Renal cortical epithelial cell (primary cell): ENCODE measurements at regions not wholly inside any gene's neighbourhood (a gene's known extent, or its start where the extent isn't known, plus 50 kb on each side); places are given as distances from the start of the nearest gene placed in this dataset.

Experiments used
- DNase-seq: peaks from one replicate; pipeline ENCODE4 v3.0.0-alpha.2; 2011; ENCODE audit warnings: low read depth

- no peak for DNase-seq
Observed at GRCh38 chr5:135120951-135121350, 86.9 kb upstream of the PITX1 start.

DNA sequence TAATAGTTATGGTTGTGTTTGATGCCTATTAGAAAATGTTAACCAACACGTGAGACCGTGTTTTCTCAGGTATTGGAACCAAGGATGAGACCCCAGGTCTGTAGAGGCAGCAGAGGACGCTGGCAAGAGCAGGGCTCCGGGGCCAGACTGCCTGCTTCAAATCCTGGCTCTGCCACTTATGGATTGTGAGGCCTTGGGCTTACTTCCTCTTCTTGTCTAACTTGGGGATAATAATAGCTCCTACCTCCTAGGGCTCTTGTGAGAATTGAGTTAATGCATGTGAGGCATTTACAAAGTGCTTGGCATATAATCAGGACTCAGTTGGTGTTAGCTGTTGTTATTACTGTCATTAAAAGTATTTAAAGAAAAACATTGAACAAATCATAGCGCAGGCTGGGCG is 85.5 kb upstream of the PITX1 start:
- no peak for DNase-seq

- DNase-seq: no peak
Observed at GRCh38 chr5:135117590-135117989, 83.6 kb upstream of the PITX1 start.

DNA sequence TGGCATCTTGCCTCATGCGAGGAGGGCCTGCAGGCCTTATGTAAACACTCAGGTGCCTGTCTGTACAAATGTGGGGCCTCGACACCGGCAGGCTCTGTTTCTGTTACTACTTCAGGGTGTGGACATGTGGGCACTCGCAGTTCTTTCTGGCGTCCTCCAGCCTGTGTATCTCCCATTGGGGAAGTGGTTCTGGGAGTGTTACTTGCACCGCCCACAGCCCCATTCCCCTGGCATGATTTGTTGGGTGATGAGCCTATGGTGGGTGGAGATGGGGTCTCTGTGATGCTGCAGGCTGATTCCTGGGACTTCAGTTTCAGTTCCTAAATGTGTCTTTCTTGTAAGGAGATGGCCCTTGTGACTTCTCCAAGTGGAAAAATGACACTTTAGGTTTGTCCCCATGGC is 82.1 kb upstream of the PITX1 start:
- DNase-seq: no peak

GRCh38 chr5:135115591-135115990 is 81.6 kb upstream of the PITX1 start:
- no peak for DNase-seq

GRCh38 chr5:135114759-135115158 is 80.7 kb upstream of the PITX1 start:
- DNase-seq: no peak

- DNase-seq: no peak
Observed at GRCh38 chr5:135112008-135112725, 78.1 kb upstream of the PITX1 start.

DNA sequence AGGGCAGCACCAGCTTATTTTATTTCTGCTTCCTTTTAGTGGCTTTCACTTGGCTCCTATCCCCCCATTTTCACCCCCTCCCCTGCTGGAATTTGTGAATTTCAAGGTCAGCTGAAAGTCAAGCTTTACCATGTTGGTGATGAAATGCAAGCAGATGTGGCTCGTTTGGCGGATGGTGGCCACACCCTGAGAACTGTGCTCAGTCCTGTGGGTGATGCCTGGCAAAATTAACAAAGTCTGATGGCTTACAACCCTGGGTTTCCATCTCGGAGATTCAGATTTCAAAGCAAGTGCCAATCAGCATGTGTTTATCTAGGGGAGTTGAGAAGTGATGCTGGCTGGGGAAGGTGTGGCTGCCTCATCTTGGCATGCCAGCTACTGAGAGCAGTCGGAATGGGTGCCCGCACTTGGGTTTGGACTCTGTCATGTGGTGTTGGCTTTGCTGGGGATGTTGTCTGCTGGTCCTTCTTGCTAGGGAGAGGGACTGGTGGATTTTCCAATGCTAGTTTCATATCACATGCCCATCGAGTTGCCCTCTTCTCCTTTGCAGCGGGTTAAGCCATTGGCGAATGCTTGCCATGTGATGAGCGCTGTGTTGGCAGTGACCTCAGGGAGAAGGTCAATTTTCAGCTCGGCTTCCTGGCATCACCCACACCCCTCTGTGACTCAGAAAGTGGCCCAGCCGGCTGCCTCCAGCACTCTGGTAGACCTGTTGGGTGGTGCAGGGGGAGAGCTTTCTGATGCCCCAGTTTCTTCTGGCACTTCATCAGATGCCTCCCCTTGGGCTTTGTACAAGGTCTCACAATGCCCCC is 77.0 kb upstream of the PITX1 start:
- no peak for DNase-seq

- DNase-seq: no peak
Observed at GRCh38 chr5:135108992-135109391, 75.0 kb upstream of the PITX1 start.

GRCh38 chr5:135108569-135108968 is 74.5 kb upstream of the PITX1 start:
- DNase-seq: no peak

GRCh38 chr5:135107986-135108385 is 74.0 kb upstream of the PITX1 start:
- no peak for DNase-seq

DNA sequence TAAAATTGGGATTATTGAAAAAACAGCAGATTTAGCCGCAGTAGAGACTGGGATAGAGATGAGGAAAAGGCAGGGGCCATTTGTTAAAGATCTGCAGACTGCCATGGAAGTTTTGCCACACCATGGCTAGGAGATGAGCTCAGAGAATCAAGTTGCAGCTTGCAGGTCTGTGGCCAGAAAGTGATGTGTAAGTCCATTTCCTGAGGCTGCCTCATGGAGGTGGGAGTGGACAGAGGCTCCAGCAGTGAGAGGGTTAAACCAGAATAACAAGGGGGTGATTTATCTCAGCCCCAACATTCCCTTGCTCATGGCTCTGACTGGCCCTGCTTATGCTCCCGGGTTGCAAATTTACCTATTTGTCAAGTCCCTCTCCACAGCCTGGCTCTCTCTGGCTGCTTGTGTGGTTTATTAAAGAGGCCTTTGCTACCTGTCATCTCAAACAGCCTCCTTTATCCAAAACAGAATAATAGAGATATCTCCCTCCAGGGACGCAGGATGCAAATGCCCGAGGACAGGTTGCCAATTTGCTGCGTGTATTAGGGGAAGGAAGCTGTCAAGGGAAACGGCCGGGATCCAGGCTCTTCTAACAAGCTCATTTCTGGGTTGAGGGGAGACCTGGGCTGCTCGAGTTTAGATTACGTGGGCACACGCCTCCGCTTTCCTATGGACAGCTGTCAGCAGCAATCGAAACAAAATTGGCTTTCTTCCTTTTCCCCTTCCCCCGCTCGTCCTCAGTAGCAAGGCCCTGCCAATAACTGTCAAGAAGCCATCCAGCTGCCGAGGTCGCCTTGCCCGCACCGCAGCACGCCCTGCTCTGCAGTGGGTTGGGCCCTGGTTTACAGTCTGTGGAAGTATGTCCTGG is 72.8 kb upstream of the PITX1 start:
- no peak for DNase-seq

GRCh38 chr5:135106136-135106535 is 72.1 kb upstream of the PITX1 start:
- no peak for DNase-seq

GRCh38 chr5:135105105-135105484 is 71.1 kb upstream of the PITX1 start:
- DNase-seq: no peak

- no peak for DNase-seq
Observed at GRCh38 chr5:135103575-135103853, 69.5 kb upstream of the PITX1 start.

GRCh38 chr5:135102716-135103574 is 68.9 kb upstream of the PITX1 start:
- DNase-seq: no peak

- DNase-seq: no peak
Observed at GRCh38 chr5:135100431-135100830, 66.4 kb upstream of the PITX1 start.

GRCh38 chr5:135100011-135100410 is 66.0 kb upstream of the PITX1 start:
- DNase-seq: no peak

DNA sequence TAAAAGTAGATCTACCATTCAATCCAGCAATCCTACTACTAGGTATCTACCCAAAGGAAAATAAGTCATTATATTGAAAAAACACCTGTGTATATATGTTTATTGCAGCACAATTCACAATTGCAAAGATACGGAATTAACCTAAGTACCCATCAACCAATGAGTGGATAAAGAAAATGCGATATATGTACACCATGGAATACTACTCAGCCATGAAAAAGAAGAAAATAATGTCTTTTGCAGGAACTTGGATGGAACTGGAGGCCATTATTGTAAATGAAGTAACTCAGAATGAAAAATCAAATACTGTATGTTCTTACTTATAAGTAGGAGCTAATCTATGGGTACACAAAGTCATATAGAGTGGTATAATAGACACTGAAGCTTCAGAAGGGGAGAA is 63.4 kb upstream of the PITX1 start:
- no peak for DNase-seq

DNA sequence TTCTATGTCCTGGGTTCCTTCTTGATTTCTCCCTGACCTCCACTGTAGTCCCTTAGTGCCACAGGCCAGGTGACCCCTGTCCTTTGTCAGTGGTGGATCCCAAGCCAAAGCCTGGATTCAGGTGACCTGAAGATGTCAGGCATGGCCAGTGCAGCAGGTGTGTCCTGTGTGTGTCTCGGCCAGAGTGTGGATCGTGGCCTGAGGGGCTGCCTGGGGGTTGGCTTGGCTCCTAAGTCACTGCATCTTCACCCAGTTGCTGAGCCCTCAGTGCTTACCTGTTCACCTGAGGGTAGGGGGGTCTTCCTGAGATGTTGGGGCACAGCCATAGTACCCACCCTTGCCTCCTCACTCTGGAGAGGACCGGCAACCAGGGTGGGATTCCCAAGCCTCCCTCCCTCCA is 61.8 kb upstream of the PITX1 start:
- DNase-seq: no peak

GRCh38 chr5:135095052-135095715 is 61.2 kb upstream of the PITX1 start:
- DNase-seq: no peak
